HepG2 (cell line): ENCODE measurements at regions not wholly inside any gene's neighbourhood (a gene's known extent, or its start where the extent isn't known, plus 50 kb on each side); places are given as distances from the start of the nearest gene placed in this dataset.

Experiments
- ATM ChIP-seq: fragments of 450-650 bp; IDR thresholded peaks from 2 replicates; pipeline ENCODE4 v1.7.1; 2017; ENCODE audit warnings: mild to moderate bottlenecking, borderline replicate concordance
- HMGA1 ChIP-seq: sonication (generic); formaldehyde crosslinking; conservative IDR thresholded peaks from 2 replicates; pipeline ENCODE4 v1.4.0; 2020; ENCODE audit warnings: missing genetic modification reagents
- JUNB ChIP-seq: sonication (generic); formaldehyde crosslinking; IDR thresholded peaks from 2 replicates; pipeline ENCODE4 v1.8.0; 2022; ENCODE audit warnings: missing genetic modification reagents, mild to moderate bottlenecking, borderline replicate concordance
- KDM5B ChIP-seq: sonication (generic); formaldehyde crosslinking; IDR thresholded peaks from 2 replicates; pipeline ENCODE4 v1.4.0; 2020; ENCODE audit warnings: missing genetic modification reagents, mild to moderate bottlenecking, borderline replicate concordance
- MBD4 ChIP-seq: IDR thresholded peaks from 2 replicates; pipeline ENCODE4 v1.6.1; 2012; ENCODE audit warnings: low read length, inconsistent platforms, borderline replicate concordance
- RAD21 ChIP-seq: fragments of 450-650 bp; formaldehyde crosslinking; IDR thresholded peaks from 2 replicates; pipeline ENCODE4 v1.5.0; 2020; ENCODE audit warnings: mild to moderate bottlenecking
- RFX5 ChIP-seq: IDR thresholded peaks from 2 replicates; pipeline ENCODE4 v1.6.1; 2011; ENCODE audit warnings: low read depth, low read length, improper control_type of control experiment
- THAP11 ChIP-seq: IDR thresholded peaks from 2 replicates; pipeline ENCODE4 v1.6.1; 2016; ENCODE audit warnings: missing biosample characterization, missing genetic modification reagents
- ZNF20 ChIP-seq: sonication (generic); formaldehyde crosslinking; IDR thresholded peaks from 2 replicates; pipeline ENCODE4 v1.4.0; 2020; ENCODE audit warnings: mild to moderate bottlenecking, moderate library complexity, missing genetic modification reagents
- ZNF567 ChIP-seq: sonication (generic); formaldehyde crosslinking; IDR thresholded peaks from 2 replicates; pipeline ENCODE4 v1.8.1; 2023; ENCODE audit warnings: mild to moderate bottlenecking, missing genetic modification reagents, borderline replicate concordance
- TF ChIP-seq, protein P1 (sequence below): sonication (generic); formaldehyde crosslinking; IDR thresholded peaks from 2 replicates; pipeline ENCODE4 v1.4.0; 2020; ENCODE audit warnings: missing genetic modification reagents
- TF ChIP-seq, protein P2 (sequence below): conservative IDR thresholded peaks from 2 replicates; pipeline ENCODE4 v1.6.1; 2018; ENCODE audit warnings: missing genetic modification reagents
- TF ChIP-seq, protein P3 (sequence below): sonication (generic); formaldehyde crosslinking; IDR thresholded peaks from 2 replicates; pipeline ENCODE4 v1.4.0; 2020; ENCODE audit warnings: mild to moderate bottlenecking, missing genetic modification reagents
- TF ChIP-seq, protein P4 (sequence below): sonication (generic); formaldehyde crosslinking; IDR thresholded peaks from 2 replicates; pipeline ENCODE4 v1.5.1; 2020; ENCODE audit warnings: missing genetic modification reagents, mild to moderate bottlenecking, borderline replicate concordance
- TF ChIP-seq, protein P5 (sequence below): sonication (generic); formaldehyde crosslinking; IDR thresholded peaks from 2 replicates; pipeline ENCODE4 v1.8.0; 2022; ENCODE audit warnings: low read depth, missing genetic modification reagents
- TF ChIP-seq, protein P6 (sequence below): sonication (generic); formaldehyde crosslinking; IDR thresholded peaks from 2 replicates; pipeline ENCODE4 v1.4.0; 2020; ENCODE audit warnings: mild to moderate bottlenecking, missing genetic modification reagents, borderline replicate concordance

DNA sequence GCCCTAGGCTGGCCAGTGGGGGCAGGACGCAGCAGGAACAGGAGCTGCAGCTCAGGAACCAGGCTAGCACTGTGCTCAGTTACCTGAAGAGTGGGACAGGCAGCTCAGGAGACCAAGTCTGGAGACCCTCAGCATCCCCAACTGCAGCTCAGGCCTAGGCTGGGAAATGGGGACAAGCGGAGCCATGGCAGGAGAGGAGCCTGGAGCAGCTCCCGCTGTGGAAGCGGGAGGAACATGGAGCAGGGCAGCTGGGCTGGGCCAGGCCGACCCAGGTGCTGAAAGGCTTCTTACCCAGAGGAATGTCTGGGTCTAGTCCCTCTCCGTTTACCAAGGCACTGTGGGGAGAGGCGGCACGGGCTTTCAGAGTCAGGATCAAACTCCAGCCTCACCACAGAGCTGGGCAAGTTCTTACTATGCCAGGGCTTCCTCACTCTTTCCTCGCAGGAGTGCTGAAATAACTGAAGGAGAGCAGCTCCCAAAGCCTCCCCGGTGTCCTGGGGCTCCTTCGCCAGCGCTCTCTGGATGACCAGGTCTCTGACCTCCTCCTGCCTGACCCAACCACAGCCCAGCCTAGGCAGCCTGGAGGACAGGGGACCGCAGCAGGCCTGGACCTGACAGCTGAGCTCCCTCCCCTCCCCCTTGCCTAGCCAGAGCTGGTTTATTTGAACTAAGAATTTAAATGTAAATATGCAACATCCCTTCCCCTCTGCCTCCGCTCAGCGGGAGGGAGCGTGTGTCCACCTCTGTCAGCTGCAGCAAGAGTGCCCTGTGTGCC lies 247.8 kb upstream of the SIX2 start (continued):
- TF ChIP-seq, protein P1, sequence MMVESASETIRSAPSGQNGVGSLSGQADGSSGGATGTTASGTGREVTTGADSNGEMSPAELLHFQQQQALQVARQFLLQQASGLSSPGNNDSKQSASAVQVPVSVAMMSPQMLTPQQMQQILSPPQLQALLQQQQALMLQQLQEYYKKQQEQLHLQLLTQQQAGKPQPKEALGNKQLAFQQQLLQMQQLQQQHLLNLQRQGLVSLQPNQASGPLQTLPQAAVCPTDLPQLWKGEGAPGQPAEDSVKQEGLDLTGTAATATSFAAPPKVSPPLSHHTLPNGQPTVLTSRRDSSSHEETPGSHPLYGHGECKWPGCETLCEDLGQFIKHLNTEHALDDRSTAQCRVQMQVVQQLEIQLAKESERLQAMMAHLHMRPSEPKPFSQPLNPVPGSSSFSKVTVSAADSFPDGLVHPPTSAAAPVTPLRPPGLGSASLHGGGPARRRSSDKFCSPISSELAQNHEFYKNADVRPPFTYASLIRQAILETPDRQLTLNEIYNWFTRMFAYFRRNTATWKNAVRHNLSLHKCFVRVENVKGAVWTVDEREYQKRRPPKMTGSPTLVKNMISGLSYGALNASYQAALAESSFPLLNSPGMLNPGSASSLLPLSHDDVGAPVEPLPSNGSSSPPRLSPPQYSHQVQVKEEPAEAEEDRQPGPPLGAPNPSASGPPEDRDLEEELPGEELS (CRISPR knock-in tag) = peak; percentile 87
- TF ChIP-seq JUNB (no peak), ZNF567 (CRISPR knock-in tag) (no peak), HMGA1 (no peak), RFX5 (no peak), KDM5B (peak; percentile 35; the same call in 1 of the 2 replicates), THAP11 (CRISPR knock-in tag) (peak; percentile 62), RAD21 (CRISPR knock-in tag) (no peak), MBD4 (no peak), ZNF20 (CRISPR knock-in tag) (no peak), ATM (no peak)
- TF ChIP-seq, protein P2, sequence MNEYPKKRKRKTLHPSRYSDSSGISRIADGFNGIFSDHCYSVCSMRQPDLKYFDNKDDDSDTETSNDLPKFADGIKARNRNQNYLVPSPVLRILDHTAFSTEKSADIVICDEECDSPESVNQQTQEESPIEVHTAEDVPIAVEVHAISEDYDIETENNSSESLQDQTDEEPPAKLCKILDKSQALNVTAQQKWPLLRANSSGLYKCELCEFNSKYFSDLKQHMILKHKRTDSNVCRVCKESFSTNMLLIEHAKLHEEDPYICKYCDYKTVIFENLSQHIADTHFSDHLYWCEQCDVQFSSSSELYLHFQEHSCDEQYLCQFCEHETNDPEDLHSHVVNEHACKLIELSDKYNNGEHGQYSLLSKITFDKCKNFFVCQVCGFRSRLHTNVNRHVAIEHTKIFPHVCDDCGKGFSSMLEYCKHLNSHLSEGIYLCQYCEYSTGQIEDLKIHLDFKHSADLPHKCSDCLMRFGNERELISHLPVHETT (CRISPR knock-in tag) = 0 out of 2 replicates have a peak, but pooled peaks have one; percentile 16
- TF ChIP-seq, protein P3, sequence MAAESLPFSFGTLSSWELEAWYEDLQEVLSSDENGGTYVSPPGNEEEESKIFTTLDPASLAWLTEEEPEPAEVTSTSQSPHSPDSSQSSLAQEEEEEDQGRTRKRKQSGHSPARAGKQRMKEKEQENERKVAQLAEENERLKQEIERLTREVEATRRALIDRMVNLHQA = no peak
- TF ChIP-seq, protein P4, sequence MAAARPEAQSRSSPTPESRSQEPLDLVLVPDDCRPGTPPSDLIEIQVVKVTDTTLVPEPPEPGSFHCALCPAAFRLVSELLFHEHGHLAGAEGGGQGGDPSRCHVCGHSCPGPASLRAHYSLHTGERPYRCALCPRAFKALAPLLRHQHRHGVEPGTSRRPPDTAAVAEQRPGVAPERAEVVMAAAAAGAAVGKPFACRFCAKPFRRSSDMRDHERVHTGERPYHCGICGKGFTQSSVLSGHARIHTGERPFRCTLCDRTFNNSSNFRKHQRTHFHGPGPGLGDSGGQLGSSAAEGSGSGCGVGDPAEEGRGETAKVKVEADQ = no peak
- TF ChIP-seq, protein P5, sequence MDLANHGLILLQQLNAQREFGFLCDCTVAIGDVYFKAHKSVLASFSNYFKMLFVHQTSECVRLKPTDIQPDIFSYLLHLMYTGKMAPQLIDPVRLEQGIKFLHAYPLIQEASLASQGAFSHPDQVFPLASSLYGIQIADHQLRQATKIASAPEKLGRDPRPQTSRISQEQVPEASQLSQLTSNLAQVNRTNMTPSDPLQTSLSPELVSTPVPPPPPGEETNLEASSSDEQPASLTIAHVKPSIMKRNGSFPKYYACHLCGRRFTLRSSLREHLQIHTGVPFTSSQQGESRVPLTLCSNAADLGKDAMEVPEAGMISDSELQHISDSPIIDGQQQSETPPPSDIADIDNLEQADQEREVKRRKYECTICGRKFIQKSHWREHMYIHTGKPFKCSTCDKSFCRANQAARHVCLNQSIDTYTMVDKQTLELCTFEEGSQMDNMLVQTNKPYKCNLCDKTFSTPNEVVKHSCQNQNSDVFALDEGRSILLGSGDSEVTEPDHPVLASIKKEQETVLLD (CRISPR knock-in tag) = no peak
- TF ChIP-seq, protein P6, sequence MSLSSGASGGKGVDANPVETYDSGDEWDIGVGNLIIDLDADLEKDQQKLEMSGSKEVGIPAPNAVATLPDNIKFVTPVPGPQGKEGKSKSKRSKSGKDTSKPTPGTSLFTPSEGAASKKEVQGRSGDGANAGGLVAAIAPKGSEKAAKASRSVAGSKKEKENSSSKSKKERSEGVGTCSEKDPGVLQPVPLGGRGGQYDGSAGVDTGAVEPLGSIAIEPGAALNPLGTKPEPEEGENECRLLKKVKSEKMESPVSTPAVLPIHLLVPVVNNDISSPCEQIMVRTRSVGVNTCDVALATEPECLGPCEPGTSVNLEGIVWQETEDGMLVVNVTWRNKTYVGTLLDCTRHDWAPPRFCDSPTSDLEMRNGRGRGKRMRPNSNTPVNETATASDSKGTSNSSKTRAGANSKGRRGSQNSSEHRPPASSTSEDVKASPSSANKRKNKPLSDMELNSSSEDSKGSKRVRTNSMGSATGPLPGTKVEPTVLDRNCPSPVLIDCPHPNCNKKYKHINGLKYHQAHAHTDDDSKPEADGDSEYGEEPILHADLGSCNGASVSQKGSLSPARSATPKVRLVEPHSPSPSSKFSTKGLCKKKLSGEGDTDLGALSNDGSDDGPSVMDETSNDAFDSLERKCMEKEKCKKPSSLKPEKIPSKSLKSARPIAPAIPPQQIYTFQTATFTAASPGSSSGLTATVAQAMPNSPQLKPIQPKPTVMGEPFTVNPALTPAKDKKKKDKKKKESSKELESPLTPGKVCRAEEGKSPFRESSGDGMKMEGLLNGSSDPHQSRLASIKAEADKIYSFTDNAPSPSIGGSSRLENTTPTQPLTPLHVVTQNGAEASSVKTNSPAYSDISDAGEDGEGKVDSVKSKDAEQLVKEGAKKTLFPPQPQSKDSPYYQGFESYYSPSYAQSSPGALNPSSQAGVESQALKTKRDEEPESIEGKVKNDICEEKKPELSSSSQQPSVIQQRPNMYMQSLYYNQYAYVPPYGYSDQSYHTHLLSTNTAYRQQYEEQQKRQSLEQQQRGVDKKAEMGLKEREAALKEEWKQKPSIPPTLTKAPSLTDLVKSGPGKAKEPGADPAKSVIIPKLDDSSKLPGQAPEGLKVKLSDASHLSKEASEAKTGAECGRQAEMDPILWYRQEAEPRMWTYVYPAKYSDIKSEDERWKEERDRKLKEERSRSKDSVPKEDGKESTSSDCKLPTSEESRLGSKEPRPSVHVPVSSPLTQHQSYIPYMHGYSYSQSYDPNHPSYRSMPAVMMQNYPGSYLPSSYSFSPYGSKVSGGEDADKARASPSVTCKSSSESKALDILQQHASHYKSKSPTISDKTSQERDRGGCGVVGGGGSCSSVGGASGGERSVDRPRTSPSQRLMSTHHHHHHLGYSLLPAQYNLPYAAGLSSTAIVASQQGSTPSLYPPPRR (CRISPR knock-in tag) = peak; percentile 87
